ENCODE measurements at regions not wholly inside any gene's neighbourhood (a gene's known extent, or its start where the extent isn't known, plus 50 kb on each side); places are given as distances from the start of the nearest gene placed in this dataset.

GRCh38 chr1:67618285-67619018 lies 66.5 kb upstream of the GADD45A start:
- DNase-seq: no peak

- DNase-seq: no peak
These were observed 65.9 kb upstream of the GADD45A start for GRCh38 chr1:67619080-67619479.

GRCh38 chr1:67623906-67624305 lies 61.1 kb upstream of the GADD45A start:
- DNase-seq: no peak

- DNase-seq: no peak
These were observed 60.3 kb upstream of the GADD45A start for GRCh38 chr1:67624680-67625079.

GRCh38 chr1:67626090-67626860 lies 58.7 kb upstream of the GADD45A start:
- no peak for DNase-seq

GRCh38 chr1:67626861-67627235 lies 58.2 kb upstream of the GADD45A start:
- no peak for DNase-seq

- DNase-seq: no peak
These were observed 57.7 kb upstream of the GADD45A start for GRCh38 chr1:67627336-67627735.

GRCh38 chr1:67627906-67628305 lies 57.1 kb upstream of the GADD45A start:
- DNase-seq: no peak

- no peak for DNase-seq
These were observed 55.5 kb upstream of the GADD45A start for GRCh38 chr1:67629370-67630075.

GRCh38 chr1:67630438-67631045 lies 54.5 kb upstream of the GADD45A start:
- no peak for DNase-seq

GRCh38 chr1:67632356-67632755 lies 52.6 kb upstream of the GADD45A start:
- no peak for DNase-seq

GRCh38 chr1:67632811-67633655 lies 52.0 kb upstream of the GADD45A start:
- DNase-seq: no peak

- DNase-seq: no peak
These were observed 50.5 kb upstream of the GADD45A start for GRCh38 chr1:67634396-67634935.

GRCh38 chr1:67635055-67635809 lies 49.8 kb upstream of the GADD45A start:
- DNase-seq: no peak

Data from cerebellar nuclear complex (tissue), 1 donor.